HG03025 (cell line): ENCODE measurements at regions not wholly inside any gene's neighbourhood (a gene's known extent, or its start where the extent isn't known, plus 50 kb on each side); places are given as distances from the start of the nearest gene placed in this dataset.
"Not testable (repeated sequence)": the region's sequence is repeated elsewhere in the genome, so short reads cannot be mapped to it uniquely, and the experiment has no call there.

Source experiments
- ATAC-seq: cut with Tn5 transposase; IDR thresholded peaks from one replicate; pipeline ENCODE4 v1.9.1; 2021; ENCODE audit warnings: mild to moderate bottlenecking, moderate library complexity; ENCODE audit not compliant: unreplicated experiment, low FRiP score

DNA sequence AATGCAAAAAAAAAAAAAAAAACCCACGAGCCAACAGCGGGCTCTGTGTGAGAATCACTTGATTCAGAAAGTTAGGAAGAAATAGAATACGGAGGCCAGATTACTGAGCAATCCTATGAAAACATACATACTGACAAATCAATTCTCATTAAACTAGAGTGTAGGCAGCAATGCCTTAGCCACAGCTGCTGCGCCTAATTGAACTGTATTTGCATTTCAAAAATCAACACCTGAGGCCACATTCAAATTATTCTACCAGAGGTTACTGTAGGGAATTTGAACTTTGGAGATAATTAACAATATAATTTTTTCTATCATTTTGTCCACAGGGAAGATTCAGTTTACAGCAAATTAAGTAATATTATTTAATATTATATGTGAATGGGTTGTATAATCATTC is 138.4 kb upstream of the PLD5 start:
- ATAC-seq: no peak

DNA sequence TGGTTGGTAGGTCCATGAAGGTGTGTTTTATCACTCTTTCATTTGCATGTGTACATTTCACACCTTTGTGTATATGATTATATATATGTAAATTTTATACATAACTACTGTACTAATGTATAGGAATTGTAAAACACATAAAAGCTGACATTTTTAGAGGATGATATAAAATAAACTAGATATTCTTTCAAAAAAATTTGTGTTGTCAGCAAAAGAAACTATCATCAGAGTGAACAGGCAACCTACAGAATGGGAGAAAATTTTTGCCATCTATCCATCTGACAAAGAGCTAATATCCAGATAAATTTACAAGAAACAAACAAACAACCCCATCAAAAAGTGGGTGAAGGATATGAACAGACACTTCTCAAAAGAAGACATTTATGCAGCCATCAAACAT is 129.3 kb upstream of the PLD5 start:
- not testable (repeated sequence) for ATAC-seq

- no peak for ATAC-seq
Observed at GRCh38 chr1:242651817-242652216, 127.3 kb upstream of the PLD5 start.

- no peak for ATAC-seq
Observed at GRCh38 chr1:242641461-242641860, 117.0 kb upstream of the PLD5 start.

DNA sequence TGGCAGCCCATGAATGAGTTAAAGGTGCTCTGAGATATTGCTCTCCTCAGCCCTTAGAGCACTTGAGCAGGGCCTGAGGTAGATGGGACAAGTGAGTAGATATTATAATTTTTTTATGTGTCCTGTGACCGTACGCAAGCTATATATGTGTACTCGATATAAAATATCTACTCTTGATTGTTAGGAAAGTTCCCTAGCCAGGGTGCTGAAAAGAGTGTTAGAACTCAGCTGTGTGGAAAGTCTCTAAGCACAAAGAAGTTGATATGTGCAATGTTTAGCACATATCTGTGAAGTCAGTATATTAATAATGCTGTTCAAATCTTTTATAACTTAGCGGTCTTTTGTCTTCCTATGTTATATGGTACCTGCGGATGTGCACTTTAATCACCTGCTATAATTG is 114.6 kb upstream of the PLD5 start:
- ATAC-seq: no peak

GRCh38 chr1:242634732-242635131 is 110.2 kb upstream of the PLD5 start:
- ATAC-seq: no peak

DNA sequence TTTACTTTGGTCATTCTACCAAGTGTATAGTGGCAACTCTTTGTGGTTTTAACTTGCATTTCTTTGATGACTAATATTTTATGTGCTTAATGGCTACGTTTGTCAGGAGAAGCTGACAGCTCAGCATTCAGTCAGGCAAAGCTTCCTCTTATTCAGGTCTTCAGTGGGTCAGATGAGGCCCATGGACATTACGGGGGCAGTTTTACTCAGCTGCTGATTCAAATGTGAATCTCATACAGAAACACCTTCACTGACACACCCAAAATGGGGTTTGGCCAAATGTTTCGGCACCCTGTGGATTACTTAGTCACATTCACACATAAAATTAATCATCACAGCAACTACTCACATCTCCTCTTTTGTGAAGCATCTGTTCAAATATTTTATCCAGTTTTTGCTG is 104.9 kb upstream of the PLD5 start:
- ATAC-seq: no peak

- no peak for ATAC-seq
Observed at GRCh38 chr1:242623756-242624155, 99.3 kb upstream of the PLD5 start.

DNA sequence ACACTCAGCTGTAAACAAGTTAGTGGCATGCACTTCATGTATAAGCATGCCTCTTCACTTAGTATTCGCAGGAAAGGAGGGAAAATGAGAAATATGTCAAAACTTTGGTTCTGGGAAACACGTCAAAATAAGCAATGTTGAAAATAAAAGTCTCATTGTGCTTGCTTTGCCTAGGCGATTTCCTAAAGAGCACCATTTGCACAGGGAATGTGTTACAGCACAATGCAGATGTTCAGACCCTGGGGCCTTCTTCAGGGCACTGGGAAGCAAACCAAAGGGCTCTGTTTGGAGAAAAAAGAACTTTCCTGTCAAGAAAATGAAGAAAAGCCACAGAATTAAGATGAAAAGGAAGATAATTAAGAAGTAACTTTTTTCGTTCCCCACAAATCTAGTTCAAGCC is 98.6 kb upstream of the PLD5 start:
- no peak for ATAC-seq

DNA sequence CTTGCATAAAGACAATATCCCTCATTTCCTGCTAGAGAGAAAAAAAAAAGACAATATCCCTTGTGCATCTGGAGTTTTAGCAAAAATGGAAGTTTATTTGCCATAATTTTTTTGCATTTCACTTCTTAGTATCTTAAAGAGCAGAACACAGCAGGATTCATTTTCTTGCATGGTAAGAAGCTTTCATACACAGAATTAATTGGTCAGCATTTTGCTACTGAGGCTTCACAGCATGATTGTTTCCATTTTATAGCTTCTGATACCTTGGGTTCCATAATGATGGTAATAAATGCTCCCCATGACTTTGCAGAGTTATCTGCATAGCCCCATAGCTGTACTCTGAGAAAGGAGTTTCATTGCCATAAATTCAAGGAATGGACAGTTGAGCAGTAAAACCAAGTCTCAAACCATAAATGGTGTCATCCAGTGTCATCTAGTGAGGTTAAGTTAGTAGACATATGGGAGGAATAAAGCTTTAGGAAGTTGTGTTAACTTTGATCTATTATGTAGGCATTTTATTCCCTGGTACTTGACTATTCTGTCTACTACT is 88.8 kb upstream of the PLD5 start:
- ATAC-seq: no peak

DNA sequence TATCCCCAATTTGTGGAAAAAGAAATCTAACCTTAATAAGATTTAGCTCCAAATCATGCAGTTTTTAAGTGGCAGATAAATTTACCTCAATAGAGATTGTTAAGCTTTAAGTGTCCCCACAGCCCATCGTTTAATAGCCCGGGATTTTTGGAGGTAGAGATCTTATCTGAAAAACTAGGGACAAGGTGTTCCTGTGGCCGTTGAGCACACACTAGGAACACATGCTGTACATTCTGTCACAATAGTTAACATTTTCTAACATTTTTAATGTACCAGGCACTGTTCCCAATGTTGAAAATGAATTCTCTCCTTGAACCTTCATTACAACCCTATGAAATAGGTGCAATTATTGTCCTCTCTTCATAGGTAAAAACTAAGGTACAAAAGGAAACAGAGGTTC is 85.7 kb upstream of the PLD5 start:
- no peak for ATAC-seq

- ATAC-seq: no peak
Observed at GRCh38 chr1:242605521-242605920, 81.0 kb upstream of the PLD5 start.

DNA sequence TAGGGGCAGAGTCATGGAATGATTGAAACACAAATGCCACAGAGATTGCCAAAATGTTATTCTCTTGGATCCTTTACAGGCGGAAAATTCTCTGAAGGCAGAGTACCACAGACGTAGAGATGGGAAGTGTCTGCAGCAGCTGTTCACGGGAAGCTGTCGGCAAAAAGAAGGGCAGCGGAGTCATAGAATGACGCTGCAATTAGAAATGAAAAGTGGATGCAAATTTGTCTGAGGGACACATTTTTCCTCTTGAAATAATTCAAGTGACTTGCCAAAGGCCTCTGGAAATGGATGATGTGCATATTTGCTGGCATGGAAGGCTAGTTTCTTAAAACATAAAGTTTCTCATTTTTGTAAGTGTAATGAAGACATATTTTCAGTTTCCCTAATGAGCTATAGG is 77.5 kb upstream of the PLD5 start:
- no peak for ATAC-seq

- not testable (repeated sequence) for ATAC-seq
Observed at GRCh38 chr1:242593756-242594155, 69.3 kb upstream of the PLD5 start.

GRCh38 chr1:242586360-242586680 is 61.8 kb upstream of the PLD5 start:
- no peak for ATAC-seq

GRCh38 chr1:242585616-242586359 is 61.3 kb upstream of the PLD5 start:
- ATAC-seq: no peak

GRCh38 chr1:242582669-242583068 is 58.2 kb upstream of the PLD5 start:
- ATAC-seq: no peak

GRCh38 chr1:242579528-242580235 is 55.2 kb upstream of the PLD5 start:
- no peak for ATAC-seq
